HepG2 (cell line): ENCODE measurements at regions not wholly inside any gene's neighbourhood (a gene's known extent, or its start where the extent isn't known, plus 50 kb on each side); places are given as distances from the start of the nearest gene placed in this dataset.

Source experiments
- ATAC-seq: fragments of 200-7000 bp; cut with Tn5 transposase; 3 replicates; pipeline ENCODE4 v1.9.1; 2020; ENCODE audit warnings: mild to moderate bottlenecking, moderate library complexity
- BruUV-seq: library from RNA; stranded (reverse); fragments of 400-500 nt; replicated peaks from 2 replicates; lab custom pipeline; 2021; lab: Mats Ljungman, UMichigan
- CTCF ChIA-PET: fragments of 300-600 bp; formaldehyde crosslinking; extraction: SDS; loops from one replicate; lab custom pipeline; 2021; ENCODE audit warnings: low total read pairs, inconsistent platforms, low intra/inter-chr PET ratio; lab: Yijun Ruan, JAX
- POLR2A ChIA-PET: fragments of 350-600 bp; sonication (Branson Sonifier 250); formaldehyde crosslinking; loops from one replicate; lab custom pipeline; 2020; ENCODE audit warnings: antibody characterized with exemption, inconsistent platforms; lab: Yijun Ruan, JAX
- DNase-seq: peaks from one replicate; pipeline ENCODE4 v3.0.0-alpha.2; 2015; ENCODE audit warnings: low spot score
- FAIRE-seq: peaks from 3 replicates; lab custom pipeline; 2011; peaks lifted over from hg19 to GRCh38; lab: Jason Lieb, UNC
- H2AFZ ChIP-seq: one replicate; pipeline ENCODE4 v1.6.1; 2011; ENCODE audit warnings: low read length, inconsistent platforms
- H3K27ac ChIP-seq: fragments of 300-600 bp; 3 replicates; pipeline ENCODE4 v1.8.0; 2011; ENCODE audit warnings: mixed run types, mild to moderate bottlenecking, mixed read lengths, low read length, inconsistent platforms; ENCODE audit not compliant: insufficient read depth; ENCODE audit errors: extremely low read length
- H3K27me3 ChIP-seq, 2 experiments: fragments of 200-600 bp in 1 of 2; 2 replicates in 1 of 2; 3 replicates in 1 of 2; pipeline versions ENCODE4 v1.6.0 to v1.8.0; 2011; ENCODE audit warnings: low read length in 2 of 2, mild to moderate bottlenecking in 2 of 2, moderate library complexity in 2 of 2, inconsistent platforms in 1 of 2; ENCODE audit not compliant: insufficient read depth in 2 of 2, control insufficient read depth in 1 of 2
- H3K36me3 ChIP-seq, 2 experiments: fragments of 200-600 bp in 1 of 2; replicated peaks in 1 of 2; 2 replicates in 1 of 2; 3 replicates in 1 of 2; pipeline versions ENCODE4 v1.5.1 to v1.8.0; 2011; ENCODE audit warnings: low read length in 2 of 2, inconsistent platforms in 1 of 2; ENCODE audit not compliant: insufficient read depth in 2 of 2, control insufficient read depth in 1 of 2
- H3K4me1 ChIP-seq: 2 replicates; pipeline ENCODE4 v1.5.1; 2012; ENCODE audit warnings: low read length, inconsistent platforms; ENCODE audit not compliant: insufficient read depth
- H3K4me2 ChIP-seq: 2 replicates; pipeline ENCODE4 v1.6.0; 2011; ENCODE audit warnings: low read depth, low read length, inconsistent platforms
- H3K4me3 ChIP-seq, 3 experiments: fragments of 200-600 bp in 1 of 3; sonication (generic), shearing (Covaris generic) in 1 of 3; replicated peaks in 1 of 3; 2 replicates each; pipeline ENCODE4 v1.5.1; 2011 to 2016; ENCODE audit warnings: low read length in 3 of 3, inconsistent platforms in 2 of 3, low read depth in 2 of 3, mild to moderate bottlenecking in 2 of 3, control low read depth in 1 of 3, mixed read lengths in 1 of 3; ENCODE audit not compliant: insufficient read depth in 1 of 3
- H3K79me2 ChIP-seq: one replicate; pipeline ENCODE4 v1.6.1; 2011; ENCODE audit warnings: low read length, inconsistent platforms; ENCODE audit not compliant: insufficient read depth
- H3K9ac ChIP-seq: 2 replicates; pipeline ENCODE4 v1.6.0; 2011; ENCODE audit warnings: mild to moderate bottlenecking, low read depth, low read length, inconsistent platforms; ENCODE audit not compliant: insufficient read depth
- H3K9me3 ChIP-seq: 2 replicates; pipeline ENCODE4 v1.5.1; 2012; ENCODE audit warnings: mild to moderate bottlenecking, low read length
- H4K20me1 ChIP-seq: 2 replicates; pipeline ENCODE4 v1.6.0; 2011; ENCODE audit warnings: inconsistent platforms, mild to moderate bottlenecking, low read length, moderate library complexity; ENCODE audit not compliant: insufficient read depth
- BRCA1 ChIP-seq: sonication (generic); formaldehyde crosslinking; IDR thresholded peaks from 2 replicates; pipeline ENCODE4 v1.4.0; 2020; ENCODE audit warnings: missing genetic modification reagents
- NR2F1 ChIP-seq, 2 experiments: fragments of 450-650 bp in 1 of 2; formaldehyde crosslinking in 1 of 2; IDR thresholded peaks; 2 replicates each; pipeline versions ENCODE4 v1.5.0 to v1.6.1; 2016 to 2020; ENCODE audit warnings: mild to moderate bottlenecking in 1 of 2, missing compliant biosample characterization in 1 of 2, missing genetic modification reagents in 1 of 2, moderate library complexity in 1 of 2
- RELA ChIP-seq: sonication (generic); formaldehyde crosslinking; IDR thresholded peaks from 2 replicates; pipeline ENCODE4 v1.4.0; 2020; ENCODE audit warnings: missing genetic modification reagents
- ZFAT ChIP-seq: sonication (generic); formaldehyde crosslinking; conservative IDR thresholded peaks from 2 replicates; pipeline ENCODE4 v1.8.1; 2023; ENCODE audit warnings: missing genetic modification reagents, inconsistent platforms
- ZNF513 ChIP-seq: sonication (generic); formaldehyde crosslinking; conservative IDR thresholded peaks from 2 replicates; pipeline ENCODE4 v1.5.0; 2020; ENCODE audit warnings: missing genetic modification reagents
- ZNF782 ChIP-seq: sonication (generic); formaldehyde crosslinking; IDR thresholded peaks from 2 replicates; pipeline ENCODE4 v1.4.0; 2020; ENCODE audit warnings: missing genetic modification reagents, mild to moderate bottlenecking, borderline replicate concordance
- WGBS: methylation state at CpG from one replicate; pipeline ENCODE4 v1.1.6; 2017; ENCODE audit warnings: low lambda C conversion rate; 5-methylcytosine and 5-hydroxymethylcytosine counted together
- in situ Hi-C: cut with HindIII; loops from 2 replicates; pipeline ENCODE4 v1.10.0; 2017; ENCODE audit warnings: low pct_unique_long_range_greater_than_20kb; ENCODE audit not compliant: extremely low pct_ligation_motif_present
- intact Hi-C: fragments of 100-400 bp; cut with micrococcal nuclease; formaldehyde crosslinking; loops from one replicate; pipeline ENCODE4 v1.10.0; 2022; ENCODE audit not compliant: unreplicated experiment

GRCh38 chr5:2006193-2006970, 123.7 kb upstream of the IRX4 start (continued):
- no peak for TF ChIP-seq ZFAT (CRISPR knock-in tag)

- CTCF ChIA-PET = no interaction called here
- WGBS = 61% methylated on average over 14 of the region's 35 CpGs
Measured at GRCh38 chr5:2005101-2006041, 122.6 kb upstream of the IRX4 start.

More at GRCh38 chr5:2005101-2006041, 122.6 kb upstream of the IRX4 start:
- peak; percentile 26; the same call in 2 of the 3 replicates for ATAC-seq
- BruUV-seq = no TSS peak
- no peak overlapping the region for H3K27ac ChIP-seq
- H3K4me2 ChIP-seq = no peak overlapping the region
- H4K20me1 ChIP-seq = no peaks in the 10 kb centered on the region
- H3K36me3 ChIP-seq = no peaks in the 10 kb centered on the region
- H3K4me1 ChIP-seq = no peaks in the 10 kb centered on the region
- POLR2A ChIA-PET = no interaction called here
- no peak for FAIRE-seq
- intact Hi-C loops = no loop called here
- no peak overlapping the region for H2AFZ ChIP-seq
- H3K79me2 ChIP-seq = no peaks in the 10 kb centered on the region
- in situ Hi-C loops = no loop called here
- no peaks in the 10 kb centered on the region for H3K9me3 ChIP-seq
- no peak overlapping the region for H3K4me3 ChIP-seq
- DNase-seq = no peak
- peaks cover 8 to 83% of the 10 kb centered on the region in 2 experiments; a peak in 4 of 5 replicates for H3K27me3 ChIP-seq
- no peak for TF ChIP-seq RELA
- no peak for TF ChIP-seq NR2F1 (CRISPR knock-in tag; IDR thresholded peaks at IDR 0.05)
- no peak for TF ChIP-seq ZNF513 (CRISPR knock-in tag)
- no peak for TF ChIP-seq BRCA1
- TF ChIP-seq ZNF782 (CRISPR knock-in tag) = no peak
- no peak overlapping the region for H3K9ac ChIP-seq
